IMR-90 (cell line): ENCODE measurements at regions not wholly inside any gene's neighbourhood (a gene's known extent, or its start where the extent isn't known, plus 50 kb on each side); places are given as distances from the start of the nearest gene placed in this dataset.

Experiments used
- ATAC-seq: fragments of 200-7000 bp; cut with Tn5 transposase; 2 replicates; pipeline ENCODE4 v1.9.1; 2020; ENCODE audit warnings: low read depth, mild to moderate bottlenecking, moderate library complexity
- BruUV-seq: library from RNA; stranded (reverse); fragments of 400-500 nt; replicated peaks from 2 replicates; lab custom pipeline; 2021; lab: Mats Ljungman, UMichigan
- CTCF ChIA-PET: fragments of 300-600 bp; formaldehyde crosslinking; extraction: SDS; loops from one replicate; lab custom pipeline; 2021; ENCODE audit warnings: antibody characterized with exemption; lab: Yijun Ruan, JAX
- POLR2A ChIA-PET: fragments of 300-600 bp; sonication (Branson Sonifier 250); formaldehyde crosslinking; loops from one replicate; lab custom pipeline; 2022; ENCODE audit warnings: antibody characterized with exemption; ENCODE audit not compliant: unreplicated experiment; lab: Charles Lee
- DNase-seq: peaks from one replicate; pipeline ENCODE4 v3.0.0; 2013
- H2AFZ ChIP-seq: replicated peaks from 2 replicates; pipeline ENCODE3; 2013; ENCODE audit warnings: low read length, mild to moderate bottlenecking; ENCODE audit not compliant: poor library complexity
- H2AK5ac ChIP-seq: 2 replicates; pipeline ENCODE4 v1.6.1; 2013; ENCODE audit warnings: low read depth, low read length, inconsistent platforms
- H2AK9ac ChIP-seq: replicated peaks from 2 replicates; pipeline ENCODE3; 2013; ENCODE audit warnings: mild to moderate bottlenecking, low read depth, low read length, moderate library complexity; ENCODE audit not compliant: poor library complexity
- H2BK120ac ChIP-seq: 2 replicates; pipeline ENCODE4 v1.6.1; 2013; ENCODE audit warnings: low read depth, low read length, inconsistent platforms
- H2BK15ac ChIP-seq: 3 replicates; pipeline ENCODE4 v1.6.1; 2013; ENCODE audit warnings: low read depth, low read length, inconsistent platforms
- H2BK20ac ChIP-seq: 2 replicates; pipeline ENCODE4 v1.6.1; 2013; ENCODE audit warnings: low read depth, mild to moderate bottlenecking, inconsistent platforms, low read length, moderate library complexity
- H2BK5ac ChIP-seq: 2 replicates; pipeline ENCODE4 v1.6.1; 2013; ENCODE audit warnings: mild to moderate bottlenecking, low read depth, low read length, inconsistent platforms; ENCODE audit not compliant: poor library complexity, severe bottlenecking
- H3K14ac ChIP-seq: replicated peaks from 2 replicates; pipeline ENCODE4 v1.6.1; 2013; ENCODE audit warnings: low read depth, low read length, inconsistent platforms
- H3K18ac ChIP-seq: 2 replicates; pipeline ENCODE4 v1.6.1; 2013; ENCODE audit warnings: low read depth, low read length, control low read depth
- H3K23ac ChIP-seq: 2 replicates; pipeline ENCODE4 v1.6.1; 2013; ENCODE audit warnings: low read depth, low read length, inconsistent platforms
- H3K27ac ChIP-seq: 2 replicates; pipeline ENCODE4 v1.5.1; 2013; ENCODE audit warnings: mild to moderate bottlenecking, control low read depth, low read length; ENCODE audit not compliant: insufficient read depth
- H3K27me3 ChIP-seq: 2 replicates; pipeline ENCODE4 v1.6.1; 2013; ENCODE audit warnings: low read length; ENCODE audit not compliant: control insufficient read depth, insufficient read depth
- H3K36me3 ChIP-seq: 2 replicates; pipeline ENCODE4 v1.6.1; 2013; ENCODE audit warnings: low read length, mixed read lengths; ENCODE audit not compliant: control insufficient read depth, insufficient read depth
- H3K4ac ChIP-seq: 2 replicates; pipeline ENCODE4 v1.6.1; 2013; ENCODE audit warnings: low read depth, low read length, inconsistent platforms
- H3K4me1 ChIP-seq: 2 replicates; pipeline ENCODE4 v1.6.1; 2013; ENCODE audit warnings: low read length, mixed read lengths; ENCODE audit not compliant: control insufficient read depth, insufficient read depth
- H3K4me2 ChIP-seq: 2 replicates; pipeline ENCODE4 v1.6.1; 2013; ENCODE audit warnings: low read depth, mild to moderate bottlenecking, control low read depth, low read length, moderate library complexity
- H3K4me3 ChIP-seq: 2 replicates; pipeline ENCODE4 v1.5.1; 2013; ENCODE audit warnings: low read depth, mild to moderate bottlenecking, control low read depth, low read length, moderate library complexity; ENCODE audit not compliant: insufficient read depth
- H3K56ac ChIP-seq: 2 replicates; pipeline ENCODE4 v1.6.1; 2013; ENCODE audit warnings: low read length, inconsistent platforms; ENCODE audit not compliant: insufficient read depth; ENCODE audit errors: extremely low read depth
- H3K79me1 ChIP-seq, 2 experiments: 2 replicates each; pipeline ENCODE4 v1.6.1; 2013; ENCODE audit warnings: low read length in 2 of 2, inconsistent platforms in 1 of 2, low read depth in 1 of 2
- H3K9ac ChIP-seq: 2 replicates; pipeline ENCODE4 v1.6.1; 2013; ENCODE audit warnings: low read depth, low read length, control low read depth
- H3K9me1 ChIP-seq: 2 replicates; pipeline ENCODE4 v1.6.1; 2013; ENCODE audit warnings: low read length, inconsistent platforms; ENCODE audit not compliant: insufficient read depth
- H3K9me3 ChIP-seq: 2 replicates; pipeline ENCODE4 v1.6.1; 2013; ENCODE audit warnings: low read length; ENCODE audit not compliant: control insufficient read depth, insufficient read depth
- H4K20me1 ChIP-seq: 2 replicates; pipeline ENCODE4 v1.6.1; 2013; ENCODE audit warnings: low read length, inconsistent platforms; ENCODE audit not compliant: insufficient read depth
- H4K5ac ChIP-seq: 2 replicates; pipeline ENCODE4 v1.6.1; 2013; ENCODE audit warnings: mild to moderate bottlenecking, low read depth, low read length, control low read depth
- H4K8ac ChIP-seq, 2 experiments: 2 replicates each; pipeline ENCODE4 v1.6.1; 2013; ENCODE audit warnings: low read depth in 2 of 2, low read length in 2 of 2, control low read depth in 1 of 2, inconsistent platforms in 1 of 2
- H4K91ac ChIP-seq: 2 replicates; pipeline ENCODE4 v1.6.1; 2013; ENCODE audit warnings: low read depth, low read length, inconsistent platforms; ENCODE audit not compliant: insufficient read depth
- BHLHE40 ChIP-seq: fragments of 150-350 bp; IDR thresholded peaks from 2 replicates; pipeline ENCODE4 v1.6.1; 2016; ENCODE audit warnings: mild to moderate bottlenecking, low read depth, low read length
- CEBPB ChIP-seq: IDR thresholded peaks from 2 replicates; pipeline ENCODE4 v1.6.1; 2012; ENCODE audit warnings: low read depth, low read length, improper control_type of control experiment
- WGBS, 2 experiments: methylation state at CpG; one replicate each; pipeline versions ENCODE4 v1.1.5 to v1.1.7; 2013; ENCODE audit warnings: missing lambda C conversion rate in 2 of 2; ENCODE audit not compliant: insufficient read length in 1 of 2; ENCODE audit errors: extremely low coverage in 2 of 2; 5-methylcytosine and 5-hydroxymethylcytosine counted together
- dilution Hi-C: fragments of 300-500 bp; cut with HindIII; formaldehyde crosslinking; loops from one replicate; pipeline ENCODE4 v1.14.3; 2018; ENCODE audit warnings: low sequenced_read_pairs; ENCODE audit not compliant: unreplicated experiment
- in situ Hi-C: fragments of 300-500 bp; cut with MboI; formaldehyde crosslinking; loops from 3 replicates; pipeline ENCODE4 v1.14.3; 2019; ENCODE audit warnings: low sequenced_read_pairs, inconsistent platforms, mixed read lengths
- intact Hi-C: fragments of 100-400 bp; cut with micrococcal nuclease; formaldehyde crosslinking; loops from 2 replicates; pipeline ENCODE4 v1.10.0; 2022

DNA sequence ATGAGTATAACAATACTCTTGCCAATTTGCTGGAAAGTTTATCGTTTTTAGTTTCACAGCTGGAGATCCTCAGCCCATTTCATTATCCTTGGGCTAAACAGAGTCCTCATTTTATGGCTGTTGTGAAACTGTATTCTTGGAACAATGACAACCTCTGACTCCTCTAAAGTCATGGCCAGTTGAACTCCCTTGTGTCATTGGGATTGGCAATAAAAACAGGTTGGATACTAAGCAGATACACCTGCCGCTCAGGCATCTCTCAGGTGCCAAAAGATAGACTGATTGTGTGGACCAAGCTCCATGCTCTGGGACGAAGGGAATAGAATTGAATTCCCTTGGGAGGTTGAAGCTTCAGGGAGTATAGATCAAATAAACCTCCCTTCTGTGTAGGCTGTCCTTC, 182.2 kb downstream of the WDR11 start:
- H2AFZ ChIP-seq = no peak overlapping the region
- in situ Hi-C loops (no loop called here), intact Hi-C loops (no loop called here), dilution Hi-C loops (no loop called here)
- no peak overlapping the region for H3K9ac ChIP-seq
- no peak overlapping the region for H3K18ac ChIP-seq
- H2BK15ac ChIP-seq = no peak overlapping the region
- no peak overlapping the region for H2BK5ac ChIP-seq
- H3K56ac ChIP-seq = no peak overlapping the region
- no peak overlapping the region for H3K23ac ChIP-seq
- no TSS peak for BruUV-seq
- H4K8ac ChIP-seq = no peak overlapping the region
- DNase-seq = no peak
- ChIA-PET POLR2A (no interaction called here), CTCF (no interaction called here)
- H3K4me3 ChIP-seq = no peak overlapping the region
- no peaks in the 10 kb centered on the region for H3K27me3 ChIP-seq
- no peak for ATAC-seq
- H2AK5ac ChIP-seq = no peak overlapping the region
- peaks cover 10% of the 10 kb centered on the region for H3K9me3 ChIP-seq
- TF ChIP-seq CEBPB = no peak
- no peak for TF ChIP-seq BHLHE40
- no peaks in the 10 kb centered on the region for H4K20me1 ChIP-seq
- WGBS, 2 experiments = no CpG with 5 or more reads among the region's 3 CpGs
- H3K36me3 ChIP-seq = no peaks in the 10 kb centered on the region
- no peak overlapping the region for H3K14ac ChIP-seq
- no peak overlapping the region for H4K91ac ChIP-seq
- H3K4ac ChIP-seq = no peak overlapping the region
- no peaks in the 10 kb centered on the region for H3K4me1 ChIP-seq
- no peak overlapping the region for H2BK20ac ChIP-seq
- no peak overlapping the region for H2BK120ac ChIP-seq
- no peak overlapping the region for H4K5ac ChIP-seq
- H3K79me1 ChIP-seq = no peaks in the 10 kb centered on the region
- H3K4me2 ChIP-seq = no peak overlapping the region
- no peak overlapping the region for H3K27ac ChIP-seq
- H2AK9ac ChIP-seq = no peak overlapping the region
- no peaks in the 10 kb centered on the region for H3K9me1 ChIP-seq
